ENCODE measurements at regions not wholly inside any gene's neighbourhood (a gene's known extent, or its start where the extent isn't known, plus 50 kb on each side); places are given as distances from the start of the nearest gene placed in this dataset.
"Not testable (repeated sequence)": the region's sequence is repeated elsewhere in the genome, so short reads cannot be mapped to it uniquely, and the experiment has no call there.

DNA sequence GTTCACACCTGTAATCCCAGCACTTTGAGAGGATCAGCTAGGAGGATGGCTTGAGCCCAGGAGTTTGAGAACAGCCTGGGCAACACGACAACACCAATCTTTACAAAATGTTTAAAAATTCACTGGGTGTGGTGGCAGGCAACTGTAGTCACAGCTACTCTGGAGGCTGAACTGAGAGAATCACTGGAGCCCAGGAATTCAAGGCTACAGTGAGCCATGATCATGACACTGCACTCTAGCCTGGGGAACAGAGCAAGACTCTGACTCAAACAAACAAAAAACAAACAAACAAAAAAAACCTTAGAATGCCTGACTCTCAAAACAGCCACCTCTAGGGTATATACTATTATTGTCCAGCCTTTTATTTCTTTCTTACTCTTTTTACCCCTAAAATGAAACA lies 56.5 kb upstream of the PAPSS2 start:
- H3K9me3 ChIP-seq = no peaks in the 10 kb centered on the region
- intact Hi-C loops (cut with DNase I; ENCODE audit: low total_unique reads) = no loop called here
- H3K27ac ChIP-seq = no peak overlapping the region
- TF ChIP-seq POLR2A (IDR thresholded peaks at IDR 0.05) (no peak), POLR2AphosphoS5 (IDR thresholded peaks at IDR 0.05) (no peak)
- TF ChIP-seq, protein P1, sequence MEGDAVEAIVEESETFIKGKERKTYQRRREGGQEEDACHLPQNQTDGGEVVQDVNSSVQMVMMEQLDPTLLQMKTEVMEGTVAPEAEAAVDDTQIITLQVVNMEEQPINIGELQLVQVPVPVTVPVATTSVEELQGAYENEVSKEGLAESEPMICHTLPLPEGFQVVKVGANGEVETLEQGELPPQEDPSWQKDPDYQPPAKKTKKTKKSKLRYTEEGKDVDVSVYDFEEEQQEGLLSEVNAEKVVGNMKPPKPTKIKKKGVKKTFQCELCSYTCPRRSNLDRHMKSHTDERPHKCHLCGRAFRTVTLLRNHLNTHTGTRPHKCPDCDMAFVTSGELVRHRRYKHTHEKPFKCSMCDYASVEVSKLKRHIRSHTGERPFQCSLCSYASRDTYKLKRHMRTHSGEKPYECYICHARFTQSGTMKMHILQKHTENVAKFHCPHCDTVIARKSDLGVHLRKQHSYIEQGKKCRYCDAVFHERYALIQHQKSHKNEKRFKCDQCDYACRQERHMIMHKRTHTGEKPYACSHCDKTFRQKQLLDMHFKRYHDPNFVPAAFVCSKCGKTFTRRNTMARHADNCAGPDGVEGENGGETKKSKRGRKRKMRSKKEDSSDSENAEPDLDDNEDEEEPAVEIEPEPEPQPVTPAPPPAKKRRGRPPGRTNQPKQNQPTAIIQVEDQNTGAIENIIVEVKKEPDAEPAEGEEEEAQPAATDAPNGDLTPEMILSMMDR (IDR thresholded peaks at IDR 0.05) = no peak
- no peaks in the 10 kb centered on the region for H3K27me3 ChIP-seq
- no peak overlapping the region for H3K4me3 ChIP-seq
- H3K36me3 ChIP-seq = no peaks in the 10 kb centered on the region
- H3K4me1 ChIP-seq = peaks cover 0 to 3% of the 10 kb centered on the region in 2 donors
- DNase-seq (ENCODE audit: low spot score in 2 of 2) = no peak

DNA sequence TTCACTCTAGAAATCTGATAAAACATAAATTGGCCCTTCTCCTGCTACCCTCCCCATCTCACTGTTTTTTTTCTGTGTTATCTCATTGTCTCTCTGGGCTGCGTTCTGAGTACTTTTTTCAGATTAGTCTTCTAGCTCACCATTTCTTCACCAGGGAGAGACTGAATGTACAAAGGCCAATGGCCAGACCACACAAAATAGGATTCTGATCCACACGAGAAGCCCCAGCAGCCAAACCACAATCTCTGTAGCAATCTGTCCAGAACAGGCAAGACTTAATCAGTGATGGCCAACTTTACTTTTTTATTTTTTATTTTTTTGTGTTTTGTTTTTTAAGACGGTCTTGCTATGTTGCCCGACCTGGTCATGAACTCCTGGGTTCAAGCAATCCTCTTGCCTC lies 55.9 kb upstream of the PAPSS2 start:
- Histone ChIP-seq H3K4me3 (no peak overlapping the region), H3K9me3 (no peaks in the 10 kb centered on the region), H3K27me3 (no peaks in the 10 kb centered on the region), H3K4me1 (peaks cover 0 to 3% of the 10 kb centered on the region in 2 donors), H3K27ac (no peak overlapping the region), H3K36me3 (no peaks in the 10 kb centered on the region)
- intact Hi-C loops (cut with DNase I; ENCODE audit: low total_unique reads) = no loop called here
- no peak for DNase-seq (ENCODE audit: low spot score in 2 of 2)
- no peak for TF ChIP-seq POLR2A (IDR thresholded peaks at IDR 0.05)
- TF ChIP-seq, protein P1 (IDR thresholded peaks at IDR 0.05) = no peak
- no peak for TF ChIP-seq POLR2AphosphoS5 (IDR thresholded peaks at IDR 0.05)

DNA sequence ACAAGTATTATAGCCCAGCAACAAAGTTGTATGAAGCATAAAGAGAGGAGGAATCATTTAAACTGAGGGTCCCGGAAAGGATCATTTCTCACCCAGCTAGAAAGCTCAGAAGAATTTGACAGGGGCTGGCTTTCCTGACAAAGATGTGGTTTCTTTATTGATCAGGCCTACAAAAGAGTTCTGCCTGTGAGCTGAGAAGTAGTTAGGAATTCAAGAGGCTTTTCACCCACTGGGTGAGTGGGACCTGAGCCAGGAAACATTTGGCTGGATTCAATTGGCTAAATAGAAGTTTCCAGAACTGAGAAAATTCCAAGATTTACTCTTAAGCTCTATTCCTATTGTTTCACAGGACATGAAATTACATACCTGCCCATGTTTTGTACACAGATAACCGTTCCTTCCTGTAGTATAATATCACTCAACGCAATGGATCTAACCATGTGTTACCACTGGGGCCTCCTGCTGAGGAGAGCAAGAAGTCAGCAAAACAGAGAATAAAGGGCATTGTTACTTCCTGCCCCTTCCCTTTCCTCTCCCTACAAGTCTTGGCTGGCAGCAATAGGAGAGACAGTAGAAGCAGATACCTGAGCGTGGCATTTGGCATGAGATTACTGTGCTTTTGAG lies 53.9 kb upstream of the PAPSS2 start:
- no peak for DNase-seq (ENCODE audit: low spot score in 2 of 2)
- Histone ChIP-seq H3K36me3 (no peaks in the 10 kb centered on the region), H3K4me3 (no peak overlapping the region), H3K27ac (peak overlapping the region; percentile 48 to 80), H3K4me1 (peaks cover 0 to 3% of the 10 kb centered on the region in 2 donors), H3K27me3 (no peaks in the 10 kb centered on the region), H3K9me3 (no peaks in the 10 kb centered on the region)
- intact Hi-C loops (cut with DNase I; ENCODE audit: low total_unique reads) = no loop called here
- TF ChIP-seq, protein P1 (IDR thresholded peaks at IDR 0.05) = no peak
- TF ChIP-seq POLR2AphosphoS5 (IDR thresholded peaks at IDR 0.05) = no peak
- no peak for TF ChIP-seq POLR2A (IDR thresholded peaks at IDR 0.05)

DNA sequence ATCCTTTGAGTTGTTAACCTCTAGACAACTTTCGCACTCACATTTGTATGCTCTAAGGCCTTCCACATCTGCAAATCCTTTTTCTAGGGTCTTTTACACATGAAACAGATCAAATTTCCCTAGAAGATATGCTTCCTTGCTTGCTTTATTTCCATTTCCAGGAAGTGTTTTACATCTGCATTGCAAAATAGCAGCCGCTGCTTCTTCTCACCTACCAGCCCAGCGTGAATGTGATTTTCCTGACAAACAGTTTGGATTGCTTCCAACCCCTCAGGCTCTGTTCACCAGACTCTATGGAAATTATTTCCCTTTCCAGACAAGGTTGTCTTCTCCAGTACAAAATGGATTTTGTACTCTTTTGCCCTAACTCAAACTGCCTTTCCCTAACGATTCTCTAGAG lies 50.9 kb upstream of the PAPSS2 start:
- Histone ChIP-seq H3K4me3 (no peak overlapping the region), H3K27ac (peak overlapping the region in 1 of 2 donors; percentile 21), H3K27me3 (no peaks in the 10 kb centered on the region), H3K9me3 (no peaks in the 10 kb centered on the region), H3K36me3 (no peaks in the 10 kb centered on the region), H3K4me1 (peaks cover 0 to 3% of the 10 kb centered on the region in 2 donors)
- no peak for TF ChIP-seq POLR2A (IDR thresholded peaks at IDR 0.05)
- TF ChIP-seq POLR2AphosphoS5 (IDR thresholded peaks at IDR 0.05) = no peak
- TF ChIP-seq, protein P1 (IDR thresholded peaks at IDR 0.05) = no peak
- DNase-seq (ENCODE audit: low spot score in 2 of 2) = no peak
- intact Hi-C loops (cut with DNase I; ENCODE audit: low total_unique reads) = no loop called here

DNA sequence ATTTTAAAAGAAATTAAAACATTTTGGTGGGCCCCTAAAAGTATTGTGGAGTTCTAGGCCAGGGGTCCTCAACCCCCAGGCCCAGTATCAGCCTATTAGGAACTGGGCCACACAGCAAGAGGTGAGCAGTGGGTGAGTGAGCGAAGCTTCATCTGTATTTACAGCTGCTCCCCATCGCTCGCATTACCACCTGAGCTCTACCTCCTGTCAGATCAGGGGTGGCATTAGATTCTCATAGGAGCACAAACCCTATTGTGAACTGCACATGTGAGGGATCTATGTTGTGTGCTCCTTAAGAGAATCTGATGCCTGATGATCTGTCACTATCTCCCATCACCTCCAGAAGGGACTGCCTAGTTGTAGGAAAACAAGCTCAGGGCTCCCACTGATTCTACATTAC lies 50.1 kb upstream of the PAPSS2 start:
- H3K36me3 ChIP-seq; H3K4me3 ChIP-seq; H3K9me3 ChIP-seq; intact Hi-C loops (cut with DNase I; ENCODE audit: low total_unique reads); H3K27ac ChIP-seq; DNase-seq (ENCODE audit: low spot score in 2 of 2); H3K4me1 ChIP-seq; H3K27me3 ChIP-seq: not testable (repeated sequence)
